ENCODE measurements at regions not wholly inside any gene's neighbourhood (a gene's known extent, or its start where the extent isn't known, plus 50 kb on each side); places are given as distances from the start of the nearest gene placed in this dataset.

- H3K4me3 ChIP-seq (ENCODE audit: low read length), result no peak overlapping the region
- no peak for TF ChIP-seq CTCF (conservative IDR thresholded peaks at IDR 0.05; ENCODE audit: low read length)
- no peak for DNase-seq (ENCODE audit: low read depth)
Observed at GRCh38 chr16:25464058-25464457, 206.4 kb upstream of the ZKSCAN2 start.

- no peak overlapping the region for H3K4me3 ChIP-seq (ENCODE audit: low read length)
- TF ChIP-seq CTCF (conservative IDR thresholded peaks at IDR 0.05; ENCODE audit: low read length), result no peak
- DNase-seq (ENCODE audit: low read depth), result no peak
Observed at GRCh38 chr16:25449802-25450201, 192.2 kb upstream of the ZKSCAN2 start.

GRCh38 chr16:25443994-25444393 is 186.3 kb upstream of the ZKSCAN2 start:
- TF ChIP-seq CTCF (conservative IDR thresholded peaks at IDR 0.05; ENCODE audit: low read length), result no peak
- H3K4me3 ChIP-seq (ENCODE audit: low read length), result no peak overlapping the region

GRCh38 chr16:25434064-25434463 is 176.4 kb upstream of the ZKSCAN2 start:
- no peak overlapping the region for H3K4me3 ChIP-seq (ENCODE audit: low read length)
- no peak for DNase-seq (ENCODE audit: low read depth)
- TF ChIP-seq CTCF (conservative IDR thresholded peaks at IDR 0.05; ENCODE audit: low read length), result no peak

More at GRCh38 chr16:25443994-25444393, 186.3 kb upstream of the ZKSCAN2 start:
- DNase-seq (ENCODE audit: low read depth), result no peak

- no peak for TF ChIP-seq CTCF (conservative IDR thresholded peaks at IDR 0.05; ENCODE audit: low read length)
- DNase-seq (ENCODE audit: low read depth), result no peak
- no peak overlapping the region for H3K4me3 ChIP-seq (ENCODE audit: low read length)
Observed at GRCh38 chr16:25433388-25433787, 175.7 kb upstream of the ZKSCAN2 start.

GRCh38 chr16:25431472-25431871 is 173.8 kb upstream of the ZKSCAN2 start:
- no peak for DNase-seq (ENCODE audit: low read depth)
- H3K4me3 ChIP-seq (ENCODE audit: low read length), result no peak overlapping the region
- no peak for TF ChIP-seq CTCF (conservative IDR thresholded peaks at IDR 0.05; ENCODE audit: low read length)

- DNase-seq (ENCODE audit: low read depth), result no peak
- H3K4me3 ChIP-seq (ENCODE audit: low read length), result no peak overlapping the region
- TF ChIP-seq CTCF (conservative IDR thresholded peaks at IDR 0.05; ENCODE audit: low read length), result no peak
Observed at GRCh38 chr16:25426829-25427228, 169.2 kb upstream of the ZKSCAN2 start.

Data from AG10803 (cell line).